Natural killer cell (primary cell): ENCODE measurements at regions not wholly inside any gene's neighbourhood (a gene's known extent, or its start where the extent isn't known, plus 50 kb on each side); places are given as distances from the start of the nearest gene placed in this dataset.
"Not testable (repeated sequence)": the region's sequence is repeated elsewhere in the genome, so short reads cannot be mapped to it uniquely, and the experiment has no call there.

Source experiments
- ATAC-seq, 3 donors: fragments of 150-1000 bp in 2 of 3; fragments of 200-7000 bp in 1 of 3; cut with Tn5 transposase; 1 replicate in 1 of 3; 2 replicates in 2 of 3; pipeline ENCODE4 v1.10.0; 2021; ENCODE audit warnings: mild to moderate bottlenecking in 2 of 3, moderate library complexity in 2 of 3
- DNase-seq, 2 donors: peaks; one replicate each; pipeline versions ENCODE4 v3.0.0 to v3.0.0-alpha.2; 2013 to 2021; ENCODE audit warnings: mixed read lengths in 1 of 2
- H3K27ac ChIP-seq: one replicate; pipeline ENCODE4 v1.5.1; 2013; ENCODE audit warnings: mild to moderate bottlenecking, low read length
- H3K27me3 ChIP-seq: one replicate; pipeline ENCODE4 v1.6.1; 2013; ENCODE audit warnings: low read length; ENCODE audit not compliant: control insufficient read depth, insufficient read depth
- H3K36me3 ChIP-seq: one replicate; pipeline ENCODE4 v1.6.1; 2013; ENCODE audit warnings: low read length; ENCODE audit not compliant: control insufficient read depth, insufficient read depth
- H3K4me1 ChIP-seq: one replicate; pipeline ENCODE4 v1.6.1; 2013; ENCODE audit warnings: low read length; ENCODE audit not compliant: control insufficient read depth, insufficient read depth
- H3K4me3 ChIP-seq: one replicate; pipeline ENCODE4 v1.5.1; 2013; ENCODE audit warnings: low read length
- H3K9me3 ChIP-seq: one replicate; pipeline ENCODE4 v1.6.1; 2013; ENCODE audit warnings: low read length; ENCODE audit not compliant: control insufficient read depth, insufficient read depth
- H3K27ac Mint-ChIP-seq, 2 donors: one replicate each; pipeline ENCODE4 v1.8.0; 2022; ENCODE audit warnings: mild to moderate bottlenecking in 2 of 2, mixed read lengths in 2 of 2, moderate library complexity in 1 of 2
- H3K27me3 Mint-ChIP-seq, 2 donors: one replicate each; pipeline ENCODE4 v1.8.0; 2022; ENCODE audit warnings: low read depth in 2 of 2, mixed read lengths in 2 of 2
- H3K36me3 Mint-ChIP-seq: one replicate; pipeline ENCODE4 v1.8.0; 2022; ENCODE audit warnings: mixed read lengths
- H3K4me1 Mint-ChIP-seq, 2 donors: one replicate each; pipeline ENCODE4 v1.8.0; 2022; ENCODE audit warnings: mixed read lengths in 2 of 2
- H3K4me3 Mint-ChIP-seq: one replicate; pipeline ENCODE4 v1.8.0; 2022; ENCODE audit warnings: mild to moderate bottlenecking, moderate library complexity, mixed read lengths
- H3K9me3 Mint-ChIP-seq, 2 donors: one replicate each; pipeline ENCODE4 v1.8.0; 2022; ENCODE audit warnings: mixed read lengths in 2 of 2
- WGBS: methylation state at CpG from one replicate; pipeline ENCODE4 v1.1.7; 2013; ENCODE audit warnings: missing lambda C conversion rate; ENCODE audit not compliant: insufficient coverage; 5-methylcytosine and 5-hydroxymethylcytosine counted together
- intact Hi-C: fragments of 100-400 bp; cut with micrococcal nuclease; formaldehyde crosslinking; loops from one replicate; pipeline ENCODE4 v1.14.2; 2022
- TF ChIP-seq, protein P1 (sequence below): fragments of 200-600 bp; IDR thresholded peaks from one replicate; pipeline ENCODE4 v1.8.0; 2022; ENCODE audit warnings: antibody characterized with exemption

DNA sequence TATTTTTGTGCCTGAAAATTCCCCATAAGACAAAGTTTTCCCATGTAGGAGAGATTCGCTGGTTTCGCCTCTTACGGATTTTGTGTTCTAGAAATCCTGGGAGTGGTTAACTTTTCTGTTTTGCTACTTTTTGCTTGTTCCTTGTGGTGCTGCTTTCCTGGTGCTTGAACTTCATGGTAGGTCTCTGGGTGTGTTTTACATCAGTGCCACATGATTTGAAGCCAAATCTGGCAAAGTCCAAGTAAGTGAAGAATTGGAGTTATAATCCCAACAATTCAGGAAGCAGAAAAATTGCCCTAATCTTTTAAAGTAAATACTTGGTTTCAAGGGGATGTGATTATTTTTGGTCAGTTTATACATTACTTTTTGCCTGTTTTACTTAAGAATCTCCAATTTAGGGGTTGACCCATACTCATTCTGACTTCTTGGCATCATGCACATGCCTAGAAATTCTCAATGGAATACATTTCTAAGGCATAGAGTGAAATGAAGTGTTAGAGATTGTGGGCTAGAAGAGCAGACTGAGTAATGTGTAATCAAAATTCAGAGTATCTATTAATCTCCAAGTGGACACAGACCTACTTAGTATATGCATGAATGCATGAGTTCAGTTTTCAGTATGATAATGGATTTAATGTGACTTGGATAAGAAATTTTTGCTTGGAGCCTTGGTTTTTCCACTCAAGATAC is 189.7 kb downstream of the CSNK1G3 start:
- Mint-ChIP-seq H3K27me3 (no peaks in the 10 kb centered on the region), H3K27ac (no peak overlapping the region), H3K4me3 (no peak overlapping the region), H3K9me3 (peaks cover 2 to 7% of the 10 kb centered on the region in 2 donors), H3K4me1 (no peaks in the 10 kb centered on the region), H3K36me3 (no peaks in the 10 kb centered on the region)
- Histone ChIP-seq H3K9me3 (no peaks in the 10 kb centered on the region), H3K27ac (no peak overlapping the region), H3K36me3 (no peaks in the 10 kb centered on the region), H3K4me1 (no peaks in the 10 kb centered on the region), H3K27me3 (no peaks in the 10 kb centered on the region), H3K4me3 (no peak overlapping the region)
- DNase-seq = no peak
- intact Hi-C loops = no loop called here
- no peak for ATAC-seq
- TF ChIP-seq, protein P1, sequence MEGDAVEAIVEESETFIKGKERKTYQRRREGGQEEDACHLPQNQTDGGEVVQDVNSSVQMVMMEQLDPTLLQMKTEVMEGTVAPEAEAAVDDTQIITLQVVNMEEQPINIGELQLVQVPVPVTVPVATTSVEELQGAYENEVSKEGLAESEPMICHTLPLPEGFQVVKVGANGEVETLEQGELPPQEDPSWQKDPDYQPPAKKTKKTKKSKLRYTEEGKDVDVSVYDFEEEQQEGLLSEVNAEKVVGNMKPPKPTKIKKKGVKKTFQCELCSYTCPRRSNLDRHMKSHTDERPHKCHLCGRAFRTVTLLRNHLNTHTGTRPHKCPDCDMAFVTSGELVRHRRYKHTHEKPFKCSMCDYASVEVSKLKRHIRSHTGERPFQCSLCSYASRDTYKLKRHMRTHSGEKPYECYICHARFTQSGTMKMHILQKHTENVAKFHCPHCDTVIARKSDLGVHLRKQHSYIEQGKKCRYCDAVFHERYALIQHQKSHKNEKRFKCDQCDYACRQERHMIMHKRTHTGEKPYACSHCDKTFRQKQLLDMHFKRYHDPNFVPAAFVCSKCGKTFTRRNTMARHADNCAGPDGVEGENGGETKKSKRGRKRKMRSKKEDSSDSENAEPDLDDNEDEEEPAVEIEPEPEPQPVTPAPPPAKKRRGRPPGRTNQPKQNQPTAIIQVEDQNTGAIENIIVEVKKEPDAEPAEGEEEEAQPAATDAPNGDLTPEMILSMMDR = no peak
- 100% methylated on average over 3 of the region's 3 CpGs for WGBS

- intact Hi-C loops = no loop called here
- no peaks in the 10 kb centered on the region for H3K4me1 Mint-ChIP-seq
These were observed 188.8 kb downstream of the CSNK1G3 start for GRCh38 chr5:123700624-123701287.

DNA sequence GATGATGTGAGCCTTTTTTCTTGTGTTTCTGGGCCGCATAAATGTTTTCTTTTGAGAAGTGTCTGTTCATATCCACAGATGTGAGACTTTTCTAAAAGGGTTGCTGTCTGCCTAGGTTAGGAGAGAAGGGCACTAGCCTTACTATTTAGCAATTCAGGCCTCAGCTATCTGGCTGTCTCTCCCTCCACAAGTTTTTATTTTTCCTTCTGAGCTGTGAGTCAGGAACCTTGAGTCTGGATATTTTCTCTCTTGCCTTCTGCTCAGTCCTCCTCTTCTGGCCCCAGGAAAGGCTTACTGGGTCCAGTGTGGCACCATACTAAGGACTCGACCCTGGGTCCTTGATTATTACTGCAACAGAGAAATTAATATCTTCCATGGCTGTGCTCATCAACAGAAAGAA is 187.6 kb downstream of the CSNK1G3 start:
- Histone ChIP-seq H3K27ac (no peak overlapping the region), H3K4me1 (no peaks in the 10 kb centered on the region), H3K4me3 (no peak overlapping the region), H3K27me3 (no peaks in the 10 kb centered on the region), H3K9me3 (no peaks in the 10 kb centered on the region), H3K36me3 (no peaks in the 10 kb centered on the region)
- intact Hi-C loops = no loop called here
- H3K27me3 Mint-ChIP-seq = no peaks in the 10 kb centered on the region
- no peak overlapping the region for H3K27ac Mint-ChIP-seq
- no peak for ATAC-seq
- WGBS = 83% methylated on average over 2 of the region's 2 CpGs
- peaks cover 2 to 4% of the 10 kb centered on the region in 2 donors for H3K9me3 Mint-ChIP-seq
- no peak overlapping the region for H3K4me3 Mint-ChIP-seq
- TF ChIP-seq, protein P1 = no peak
- no peaks in the 10 kb centered on the region for H3K4me1 Mint-ChIP-seq
- no peaks in the 10 kb centered on the region for H3K36me3 Mint-ChIP-seq
- no peak for DNase-seq

More at GRCh38 chr5:123700624-123701287, 188.8 kb downstream of the CSNK1G3 start:
- WGBS = 92% methylated on average over 6 of the region's 6 CpGs
- Mint-ChIP-seq H3K4me3 (no peak overlapping the region), H3K36me3 (no peaks in the 10 kb centered on the region), H3K27ac (no peak overlapping the region), H3K27me3 (no peaks in the 10 kb centered on the region), H3K9me3 (peaks cover 2 to 7% of the 10 kb centered on the region in 2 donors)
- H3K4me3 ChIP-seq = no peak overlapping the region
- H3K27me3 ChIP-seq = no peaks in the 10 kb centered on the region
- H3K27ac ChIP-seq = no peak overlapping the region
- ATAC-seq (no peak), DNase-seq (no peak)
- no peaks in the 10 kb centered on the region for H3K4me1 ChIP-seq
- TF ChIP-seq, protein P1 = no peak
- no peaks in the 10 kb centered on the region for H3K36me3 ChIP-seq
- H3K9me3 ChIP-seq = no peaks in the 10 kb centered on the region

- intact Hi-C loops, H3K36me3 ChIP-seq, H3K27me3 ChIP-seq, H3K27ac Mint-ChIP-seq, H3K9me3 Mint-ChIP-seq, H3K27me3 Mint-ChIP-seq, H3K4me1 ChIP-seq, ATAC-seq, H3K4me3 Mint-ChIP-seq, H3K4me3 ChIP-seq, H3K4me1 Mint-ChIP-seq, H3K27ac ChIP-seq, DNase-seq, H3K36me3 Mint-ChIP-seq, H3K9me3 ChIP-seq: not testable (repeated sequence)
- 100% methylated on average over 1 of the region's 3 CpGs for WGBS
These were observed 187.0 kb downstream of the CSNK1G3 start for GRCh38 chr5:123698937-123699336.
